ENCODE measurements at regions not wholly inside any gene's neighbourhood (a gene's known extent, or its start where the extent isn't known, plus 50 kb on each side); places are given as distances from the start of the nearest gene placed in this dataset.

GRCh38 chr22:47995264-47995627 is 1232.8 kb downstream of the TBC1D22A start:
- no peaks in the 10 kb centered on the region for H3K27me3 ChIP-seq (ENCODE audit: control insufficient read depth in 1 of 2, insufficient read depth in 2 of 2, low read length in 2 of 2)
- no peak overlapping the region for H3K4me3 ChIP-seq (ENCODE audit: low read length in 2 of 2)
- no peaks in the 10 kb centered on the region for H3K9me3 ChIP-seq (ENCODE audit: control insufficient read depth in 2 of 2, low read length in 2 of 2)
- H3K9ac ChIP-seq (ENCODE audit: low read length in 2 of 2), result no peak overlapping the region
- no peaks in the 10 kb centered on the region for H3K36me3 ChIP-seq (ENCODE audit: control insufficient read depth in 2 of 2, insufficient read depth in 2 of 2, low read length in 2 of 2)
- no peaks in the 10 kb centered on the region for H3K4me1 ChIP-seq (ENCODE audit: control insufficient read depth, insufficient read depth, low read length)
- H3K27ac ChIP-seq (ENCODE audit: low read length), result no peak overlapping the region

- Histone ChIP-seq H3K4me3 (ENCODE audit: low read length in 2 of 2) (no peak overlapping the region), H3K9ac (ENCODE audit: low read length in 2 of 2) (no peak overlapping the region), H3K36me3 (ENCODE audit: control insufficient read depth in 2 of 2, insufficient read depth in 2 of 2, low read length in 2 of 2) (no peaks in the 10 kb centered on the region), H3K27me3 (ENCODE audit: control insufficient read depth in 1 of 2, insufficient read depth in 2 of 2, low read length in 2 of 2) (no peaks in the 10 kb centered on the region), H3K27ac (ENCODE audit: low read length) (no peak overlapping the region), H3K4me1 (ENCODE audit: control insufficient read depth, insufficient read depth, low read length) (no peaks in the 10 kb centered on the region), H3K9me3 (ENCODE audit: control insufficient read depth in 2 of 2, low read length in 2 of 2) (no peaks in the 10 kb centered on the region)
These were observed 1232.3 kb downstream of the TBC1D22A start for GRCh38 chr22:47994601-47995263.

- H3K27ac ChIP-seq (ENCODE audit: low read length), result no peak overlapping the region
- H3K9me3 ChIP-seq (ENCODE audit: control insufficient read depth in 2 of 2, low read length in 2 of 2), result no peaks in the 10 kb centered on the region
- no peaks in the 10 kb centered on the region for H3K27me3 ChIP-seq (ENCODE audit: control insufficient read depth in 1 of 2, insufficient read depth in 2 of 2, low read length in 2 of 2)
- H3K4me1 ChIP-seq (ENCODE audit: control insufficient read depth, insufficient read depth, low read length), result no peaks in the 10 kb centered on the region
- H3K9ac ChIP-seq (ENCODE audit: low read length in 2 of 2), result no peak overlapping the region
- H3K36me3 ChIP-seq (ENCODE audit: control insufficient read depth in 2 of 2, insufficient read depth in 2 of 2, low read length in 2 of 2), result no peaks in the 10 kb centered on the region
- H3K4me3 ChIP-seq (ENCODE audit: low read length in 2 of 2), result no peak overlapping the region
These were observed 1231.6 kb downstream of the TBC1D22A start for GRCh38 chr22:47994045-47994444.

DNA sequence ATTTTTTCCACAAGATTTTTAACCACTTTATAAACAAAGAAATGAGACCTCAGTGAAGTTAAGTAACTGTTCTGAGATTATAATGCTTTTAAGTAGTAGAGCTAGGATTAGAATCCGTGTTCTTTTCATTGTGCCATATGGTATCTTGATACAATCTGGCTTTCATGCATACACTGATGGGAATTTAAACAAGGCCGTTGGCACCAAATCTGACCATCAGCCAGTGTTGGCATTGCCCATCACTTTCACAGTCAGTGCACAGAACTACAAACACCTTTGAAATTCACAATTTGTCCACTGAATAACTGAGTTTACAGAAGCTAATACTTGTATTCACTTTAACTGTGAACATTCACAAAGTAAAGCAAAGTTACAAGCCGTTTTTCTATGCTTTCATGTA is 1228.0 kb downstream of the TBC1D22A start:
- Histone ChIP-seq H3K4me3 (ENCODE audit: low read length in 2 of 2) (no peak overlapping the region), H3K27me3 (ENCODE audit: control insufficient read depth in 1 of 2, insufficient read depth in 2 of 2, low read length in 2 of 2) (no peaks in the 10 kb centered on the region), H3K4me1 (ENCODE audit: control insufficient read depth, insufficient read depth, low read length) (no peaks in the 10 kb centered on the region), H3K36me3 (ENCODE audit: control insufficient read depth in 2 of 2, insufficient read depth in 2 of 2, low read length in 2 of 2) (no peaks in the 10 kb centered on the region), H3K27ac (ENCODE audit: low read length) (no peak overlapping the region), H3K9me3 (ENCODE audit: control insufficient read depth in 2 of 2, low read length in 2 of 2) (peaks cover 0 to 3% of the 10 kb centered on the region in 2 donors), H3K9ac (ENCODE audit: low read length in 2 of 2) (no peak overlapping the region)

DNA sequence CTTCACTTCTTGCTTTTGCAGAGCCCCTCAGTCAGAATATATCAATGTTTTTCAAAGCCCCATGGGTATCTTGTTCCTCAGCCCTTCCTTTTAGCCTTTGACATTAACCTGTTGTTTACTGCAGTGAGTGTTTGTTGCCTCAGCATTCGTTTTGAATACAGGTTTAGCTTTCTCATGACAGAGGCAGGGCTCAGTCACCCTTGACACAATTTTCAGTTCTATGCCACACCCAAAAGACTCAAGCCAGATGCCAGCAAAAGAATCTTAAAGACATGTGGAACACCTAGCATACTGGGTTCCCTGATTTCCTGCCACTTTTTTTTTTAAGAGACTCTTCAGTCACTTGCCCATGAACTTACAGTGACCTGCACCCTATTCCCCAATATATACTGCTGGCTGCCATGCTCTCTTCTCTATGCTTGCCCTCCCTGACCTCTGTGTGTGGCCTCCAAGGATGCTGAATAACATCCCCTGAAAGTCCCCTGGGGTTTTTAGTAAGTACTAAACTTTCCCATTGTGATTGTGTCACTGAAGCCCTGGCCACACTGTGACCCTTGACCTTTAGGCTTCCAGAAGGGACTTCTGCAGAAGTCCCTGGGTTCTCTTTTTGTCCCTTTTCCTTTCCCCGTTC is 1225.5 kb downstream of the TBC1D22A start:
- Histone ChIP-seq H3K9me3 (ENCODE audit: control insufficient read depth in 2 of 2, low read length in 2 of 2) (peaks cover 0 to 3% of the 10 kb centered on the region in 2 donors), H3K36me3 (ENCODE audit: control insufficient read depth in 2 of 2, insufficient read depth in 2 of 2, low read length in 2 of 2) (no peaks in the 10 kb centered on the region), H3K27ac (ENCODE audit: low read length) (no peak overlapping the region), H3K4me3 (ENCODE audit: low read length in 2 of 2) (no peak overlapping the region), H3K27me3 (ENCODE audit: control insufficient read depth in 1 of 2, insufficient read depth in 2 of 2, low read length in 2 of 2) (no peaks in the 10 kb centered on the region), H3K9ac (ENCODE audit: low read length in 2 of 2) (no peak overlapping the region), H3K4me1 (ENCODE audit: control insufficient read depth, insufficient read depth, low read length) (no peaks in the 10 kb centered on the region)

- Histone ChIP-seq H3K36me3 (ENCODE audit: control insufficient read depth in 2 of 2, insufficient read depth in 2 of 2, low read length in 2 of 2) (no peaks in the 10 kb centered on the region), H3K27ac (ENCODE audit: low read length) (no peak overlapping the region), H3K27me3 (ENCODE audit: control insufficient read depth in 1 of 2, insufficient read depth in 2 of 2, low read length in 2 of 2) (peaks cover 0 to 4% of the 10 kb centered on the region in 2 donors), H3K9me3 (ENCODE audit: control insufficient read depth in 2 of 2, low read length in 2 of 2) (peaks cover 0 to 7% of the 10 kb centered on the region in 2 donors), H3K4me1 (ENCODE audit: control insufficient read depth, insufficient read depth, low read length) (no peaks in the 10 kb centered on the region), H3K9ac (ENCODE audit: low read length in 2 of 2) (no peak overlapping the region), H3K4me3 (ENCODE audit: low read length in 2 of 2) (no peak overlapping the region)
These were observed 1213.8 kb downstream of the TBC1D22A start for GRCh38 chr22:47976219-47976618.

DNA sequence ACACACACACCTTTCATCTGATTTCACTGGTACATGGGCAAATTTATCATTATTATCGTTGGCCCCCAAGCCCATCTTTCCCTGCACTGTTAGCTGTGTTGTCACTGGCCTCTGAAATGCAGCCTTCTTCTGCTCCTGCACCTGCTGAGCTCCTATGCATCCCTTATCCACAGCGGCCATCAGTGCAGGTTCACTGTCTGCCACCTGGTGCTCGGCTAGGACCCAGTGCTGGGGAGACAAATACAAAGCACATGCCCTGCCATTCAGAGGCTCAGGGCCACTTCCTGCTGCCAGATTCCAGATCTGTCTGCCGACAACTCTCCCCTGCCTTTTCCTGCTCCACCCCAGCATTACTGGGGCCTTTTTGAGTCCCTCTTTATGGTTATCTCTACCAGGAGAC is 1205.4 kb downstream of the TBC1D22A start:
- H3K36me3 ChIP-seq (ENCODE audit: control insufficient read depth in 2 of 2, insufficient read depth in 2 of 2, low read length in 2 of 2), result no peaks in the 10 kb centered on the region
- H3K27ac ChIP-seq (ENCODE audit: low read length), result no peak overlapping the region
- H3K9me3 ChIP-seq (ENCODE audit: control insufficient read depth in 2 of 2, low read length in 2 of 2), result no peaks in the 10 kb centered on the region
- no peak overlapping the region for H3K9ac ChIP-seq (ENCODE audit: low read length in 2 of 2)
- H3K27me3 ChIP-seq (ENCODE audit: control insufficient read depth in 1 of 2, insufficient read depth in 2 of 2, low read length in 2 of 2), result peaks cover 0 to 6% of the 10 kb centered on the region in 2 donors
- H3K4me1 ChIP-seq (ENCODE audit: control insufficient read depth, insufficient read depth, low read length), result no peaks in the 10 kb centered on the region
- no peak overlapping the region for H3K4me3 ChIP-seq (ENCODE audit: low read length in 2 of 2)

DNA sequence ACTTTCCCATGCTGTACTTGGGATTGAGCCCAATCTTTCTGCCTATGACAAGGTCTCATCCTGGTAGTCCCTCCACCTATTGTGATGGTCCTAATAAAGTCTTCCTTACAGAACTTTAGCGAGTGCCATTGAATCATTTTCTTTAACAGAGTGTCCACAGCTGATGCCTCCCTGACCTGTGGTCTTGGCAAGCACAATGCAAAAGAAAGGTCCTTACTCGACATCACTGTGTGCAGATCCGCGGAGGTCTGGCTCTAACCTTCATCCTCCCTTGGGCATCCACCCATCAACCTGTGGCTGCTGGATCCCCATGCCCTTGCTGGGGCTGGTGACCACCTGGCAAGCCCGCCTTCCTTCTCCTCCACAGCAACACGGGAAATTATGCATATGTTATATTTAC is 1203.9 kb downstream of the TBC1D22A start:
- H3K9me3 ChIP-seq (ENCODE audit: control insufficient read depth in 2 of 2, low read length in 2 of 2), result no peaks in the 10 kb centered on the region
- no peaks in the 10 kb centered on the region for H3K36me3 ChIP-seq (ENCODE audit: control insufficient read depth in 2 of 2, insufficient read depth in 2 of 2, low read length in 2 of 2)
- H3K4me3 ChIP-seq (ENCODE audit: low read length in 2 of 2), result no peak overlapping the region
- H3K27ac ChIP-seq (ENCODE audit: low read length), result no peak overlapping the region
- H3K9ac ChIP-seq (ENCODE audit: low read length in 2 of 2), result no peak overlapping the region
- H3K27me3 ChIP-seq (ENCODE audit: control insufficient read depth in 1 of 2, insufficient read depth in 2 of 2, low read length in 2 of 2), result peaks cover 0 to 3% of the 10 kb centered on the region in 2 donors
- H3K4me1 ChIP-seq (ENCODE audit: control insufficient read depth, insufficient read depth, low read length), result no peaks in the 10 kb centered on the region

GRCh38 chr22:47965896-47966295 is 1203.4 kb downstream of the TBC1D22A start:
- Histone ChIP-seq H3K4me1 (ENCODE audit: control insufficient read depth, insufficient read depth, low read length) (no peaks in the 10 kb centered on the region), H3K9ac (ENCODE audit: low read length in 2 of 2) (no peak overlapping the region), H3K27ac (ENCODE audit: low read length) (no peak overlapping the region), H3K4me3 (ENCODE audit: low read length in 2 of 2) (no peak overlapping the region), H3K27me3 (ENCODE audit: control insufficient read depth in 1 of 2, insufficient read depth in 2 of 2, low read length in 2 of 2) (peaks cover 0 to 2% of the 10 kb centered on the region in 2 donors), H3K9me3 (ENCODE audit: control insufficient read depth in 2 of 2, low read length in 2 of 2) (no peaks in the 10 kb centered on the region), H3K36me3 (ENCODE audit: control insufficient read depth in 2 of 2, insufficient read depth in 2 of 2, low read length in 2 of 2) (no peaks in the 10 kb centered on the region)

DNA sequence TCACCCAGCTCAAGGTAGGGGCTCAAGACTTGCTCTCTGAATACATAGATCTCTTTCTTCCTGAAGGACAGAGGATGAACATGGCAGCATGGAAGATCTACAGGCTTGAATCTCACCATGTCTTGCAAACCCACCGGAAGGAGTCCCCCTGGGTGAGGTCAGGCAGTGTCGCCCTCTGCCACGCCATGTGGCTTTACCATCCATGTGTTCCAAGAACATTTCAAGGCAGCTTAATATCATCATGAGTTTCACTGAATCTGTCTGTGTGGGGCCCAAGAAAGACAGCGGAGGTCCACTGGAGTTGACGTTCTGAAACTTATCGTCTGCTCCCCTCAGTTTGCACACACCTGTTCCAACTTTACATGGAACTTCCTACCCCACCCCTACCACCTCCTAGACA is 1202.6 kb downstream of the TBC1D22A start:
- H3K9ac ChIP-seq (ENCODE audit: low read length in 2 of 2), result no peak overlapping the region
- H3K27me3 ChIP-seq (ENCODE audit: control insufficient read depth in 1 of 2, insufficient read depth in 2 of 2, low read length in 2 of 2), result peaks cover 0 to 2% of the 10 kb centered on the region in 2 donors
- no peaks in the 10 kb centered on the region for H3K4me1 ChIP-seq (ENCODE audit: control insufficient read depth, insufficient read depth, low read length)
- H3K27ac ChIP-seq (ENCODE audit: low read length), result no peak overlapping the region
- H3K4me3 ChIP-seq (ENCODE audit: low read length in 2 of 2), result no peak overlapping the region
- no peaks in the 10 kb centered on the region for H3K9me3 ChIP-seq (ENCODE audit: control insufficient read depth in 2 of 2, low read length in 2 of 2)
- H3K36me3 ChIP-seq (ENCODE audit: control insufficient read depth in 2 of 2, insufficient read depth in 2 of 2, low read length in 2 of 2), result no peaks in the 10 kb centered on the region

- Histone ChIP-seq H3K4me1 (ENCODE audit: control insufficient read depth, insufficient read depth, low read length) (no peaks in the 10 kb centered on the region), H3K9me3 (ENCODE audit: control insufficient read depth in 2 of 2, low read length in 2 of 2) (peaks cover 0 to 3% of the 10 kb centered on the region in 2 donors), H3K36me3 (ENCODE audit: control insufficient read depth in 2 of 2, insufficient read depth in 2 of 2, low read length in 2 of 2) (no peaks in the 10 kb centered on the region), H3K4me3 (ENCODE audit: low read length in 2 of 2) (no peak overlapping the region), H3K9ac (ENCODE audit: low read length in 2 of 2) (no peak overlapping the region), H3K27me3 (ENCODE audit: control insufficient read depth in 1 of 2, insufficient read depth in 2 of 2, low read length in 2 of 2) (peaks cover 0 to 2% of the 10 kb centered on the region in 2 donors), H3K27ac (ENCODE audit: low read length) (no peak overlapping the region)
These were observed 1201.2 kb downstream of the TBC1D22A start for GRCh38 chr22:47963660-47964059.

Measured in stomach smooth muscle (tissue), 2 donors.